C4-2B (cell line): ENCODE measurements at regions not wholly inside any gene's neighbourhood (a gene's known extent, or its start where the extent isn't known, plus 50 kb on each side); places are given as distances from the start of the nearest gene placed in this dataset.

ENCODE experiments used
- H3K27ac ChIP-seq: fragments of 450-650 bp; 2 replicates; pipeline ENCODE4 v1.5.1; 2017
- CTCF ChIP-seq: fragments of 450-650 bp; conservative IDR thresholded peaks from 2 replicates; pipeline ENCODE4 v1.5.1; 2017; ENCODE audit warnings: mild to moderate bottlenecking
- ZFX ChIP-seq: fragments of 450-650 bp; IDR thresholded peaks from 2 replicates; pipeline ENCODE4 v1.6.1; 2017

GRCh38 chr2:239806276-239806675 lies 218.9 kb downstream of the NDUFA10 start:
- no peak overlapping the region for H3K27ac ChIP-seq

GRCh38 chr2:239805414-239805813 lies 219.7 kb downstream of the NDUFA10 start:
- no peak overlapping the region for H3K27ac ChIP-seq
- TF ChIP-seq ZFX (no peak), CTCF (no peak)

More at GRCh38 chr2:239806276-239806675, 218.9 kb downstream of the NDUFA10 start:
- no peak for TF ChIP-seq ZFX
- no peak for TF ChIP-seq CTCF

- TF ChIP-seq CTCF (no peak), ZFX (no peak)
- H3K27ac ChIP-seq = no peak overlapping the region
Measured at GRCh38 chr2:239805043-239805329, 220.2 kb downstream of the NDUFA10 start.

GRCh38 chr2:239804161-239805042 lies 220.7 kb downstream of the NDUFA10 start:
- no peak overlapping the region for H3K27ac ChIP-seq
- TF ChIP-seq CTCF = no peak
- no peak for TF ChIP-seq ZFX

- no peak for TF ChIP-seq ZFX
- no peak for TF ChIP-seq CTCF
Measured at GRCh38 chr2:239803766-239804115, 221.4 kb downstream of the NDUFA10 start.

GRCh38 chr2:239803102-239803765 lies 221.9 kb downstream of the NDUFA10 start:
- TF ChIP-seq CTCF (no peak), ZFX (no peak)
- no peak overlapping the region for H3K27ac ChIP-seq

More at GRCh38 chr2:239803766-239804115, 221.4 kb downstream of the NDUFA10 start:
- no peak overlapping the region for H3K27ac ChIP-seq

GRCh38 chr2:239802185-239802649 lies 222.9 kb downstream of the NDUFA10 start:
- H3K27ac ChIP-seq = no peak overlapping the region
- TF ChIP-seq CTCF = no peak
- no peak for TF ChIP-seq ZFX
